A549 (cell line): ENCODE measurements at regions not wholly inside any gene's neighbourhood (a gene's known extent, or its start where the extent isn't known, plus 50 kb on each side); places are given as distances from the start of the nearest gene placed in this dataset.

Experiments used
- ATAC-seq, 2 experiments: fragments of 200-7000 bp in 1 of 2; fragments of >200 bp in 1 of 2; cut with Nextera tagmentation in 1 of 2; cut with Tn5 transposase in 1 of 2; 3 replicates each; pipeline versions ENCODE4 v1.8.0 to v1.9.1; 2018 to 2020; ENCODE audit warnings: mild to moderate bottlenecking in 1 of 2, moderate library complexity in 1 of 2
- CTCF ChIA-PET: fragments of 300-600 bp; sonication (Branson Sonifier 250); formaldehyde crosslinking; extraction: SDS; loops from one replicate; lab custom pipeline; 2021; ENCODE audit warnings: antibody characterized with exemption, inconsistent platforms; lab: Yijun Ruan, JAX
- POLR2A ChIA-PET: fragments of 350-600 bp; formaldehyde crosslinking; extraction: SDS; loops from one replicate; lab custom pipeline; 2021; ENCODE audit warnings: antibody characterized with exemption, inconsistent platforms; lab: Yijun Ruan, JAX
- DNase-seq, 2 experiments: peaks; one replicate each; pipeline versions ENCODE4 v3.0.0 to v3.0.0-alpha.2; 2011 to 2016; ENCODE audit warnings: low read depth in 1 of 2, low spot score in 1 of 2
- FAIRE-seq: peaks from 2 replicates; lab custom pipeline; 2011; peaks lifted over from hg19 to GRCh38; lab: Jason Lieb, UNC
- H3K27ac ChIP-seq, 2 experiments: fragments of >200 bp; sonication (Bioruptor Twin); formaldehyde crosslinking; 3 replicates each; pipeline ENCODE4 v1.5.1; 2016 to 2017
- H3K4me1 ChIP-seq: fragments of >200 bp; sonication (Bioruptor Twin); formaldehyde crosslinking; 3 replicates; pipeline ENCODE4 v1.6.1; 2016
- H3K4me2 ChIP-seq: fragments of >200 bp; sonication (Bioruptor Twin); formaldehyde crosslinking; 3 replicates; pipeline ENCODE4 v1.6.1; 2016
- H3K4me3 ChIP-seq: fragments of >200 bp; sonication (Bioruptor Twin); formaldehyde crosslinking; 3 replicates; pipeline ENCODE4 v1.5.1; 2016
- H3K9me3 ChIP-seq: fragments of >200 bp; sonication (Bioruptor Twin); formaldehyde crosslinking; 3 replicates; pipeline ENCODE4 v1.6.1; 2016
- ATOH8 ChIP-seq: fragments of 250-450 bp; sonication (Bioruptor Pico); IDR thresholded peaks from 2 replicates; pipeline ENCODE4 v1.5.0; 2020; ENCODE audit warnings: low read depth, mild to moderate bottlenecking, moderate library complexity
- BCL3 ChIP-seq: fragments of >200 bp; sonication (Bioruptor Twin); formaldehyde crosslinking; IDR thresholded peaks from 3 replicates; pipeline ENCODE4 v1.6.1; 2016
- CEBPB ChIP-seq, 2 experiments: fragments of >200 bp in 1 of 2; sonication (Bioruptor Twin) in 1 of 2; formaldehyde crosslinking in 1 of 2; IDR thresholded peaks; 2 replicates each; pipeline ENCODE4 v1.6.1; 2012 to 2016
- CHD2 ChIP-seq: fragments of 150-350 bp; IDR thresholded peaks from 2 replicates; pipeline ENCODE4 v1.6.1; 2014; ENCODE audit warnings: low read length; ENCODE audit not compliant: partially characterized antibody
- EHF ChIP-seq: fragments of 250-450 bp; sonication (Bioruptor Pico); IDR thresholded peaks from 2 replicates; pipeline ENCODE4 v1.5.0; 2020; ENCODE audit warnings: mild to moderate bottlenecking
- EHMT2 ChIP-seq: fragments of 200-600 bp; sonication (generic); IDR thresholded peaks from 2 replicates; pipeline ENCODE4 v1.6.1; 2016; ENCODE audit warnings: antibody characterized with exemption, low read depth, mild to moderate bottlenecking, moderate library complexity
- ELK1 ChIP-seq: fragments of 150-350 bp; IDR thresholded peaks from 2 replicates; pipeline ENCODE4 v1.6.1; 2014; ENCODE audit warnings: low read depth, mild to moderate bottlenecking, low read length
- FOSB ChIP-seq: fragments of 250-450 bp; sonication (Bioruptor Pico); IDR thresholded peaks from 2 replicates; pipeline ENCODE4 v1.5.0; 2020; ENCODE audit warnings: mild to moderate bottlenecking, moderate library complexity
- FOSL2 ChIP-seq, 2 experiments: fragments of 450-650 bp in 1 of 2; fragments of >200 bp in 1 of 2; sonication (Bioruptor Twin) in 1 of 2; formaldehyde crosslinking; IDR thresholded peaks; 2 replicates each; pipeline versions ENCODE4 v1.5.0 to v1.6.1; 2016 to 2020; ENCODE audit warnings: mild to moderate bottlenecking in 1 of 2, moderate library complexity in 1 of 2
- GATA3 ChIP-seq: IDR thresholded peaks from 2 replicates; pipeline ENCODE4 v1.6.1; 2012; ENCODE audit warnings: borderline replicate concordance
- HDAC2 ChIP-seq: fragments of 200-600 bp; sonication (generic); IDR thresholded peaks from 2 replicates; pipeline ENCODE4 v1.6.1; 2016
- JUNB ChIP-seq: fragments of >200 bp; sonication (Bioruptor Twin); formaldehyde crosslinking; IDR thresholded peaks from 2 replicates; pipeline ENCODE4 v1.6.1; 2016
- KDM1A ChIP-seq: fragments of 200-600 bp; sonication (generic); IDR thresholded peaks from 2 replicates; pipeline ENCODE4 v1.6.1; 2016; ENCODE audit warnings: low read depth, mild to moderate bottlenecking
- PHF8 ChIP-seq: fragments of 200-600 bp; sonication (generic); IDR thresholded peaks from 2 replicates; pipeline ENCODE4 v1.6.1; 2016; ENCODE audit warnings: low read depth, mild to moderate bottlenecking, antibody characterized with exemption, moderate library complexity, borderline replicate concordance
- POLR2AphosphoS2 ChIP-seq: conservative IDR thresholded peaks from 2 replicates; pipeline ENCODE4 v1.6.1; 2012; ENCODE audit warnings: low read length, improper control_type of control experiment, inconsistent platforms
- RAD21 ChIP-seq, 2 experiments: fragments of >200 bp in 1 of 2; sonication (Bioruptor Twin) in 1 of 2; formaldehyde crosslinking in 1 of 2; IDR thresholded peaks in 1 of 2; conservative IDR thresholded peaks in 1 of 2; 2 replicates in 1 of 2; 3 replicates in 1 of 2; pipeline ENCODE4 v1.6.1; 2012 to 2018; ENCODE audit warnings: inconsistent platforms in 1 of 2
- RARB ChIP-seq: fragments of 250-450 bp; sonication (Bioruptor Pico); IDR thresholded peaks from 2 replicates; pipeline ENCODE4 v1.8.0; 2021; ENCODE audit warnings: mild to moderate bottlenecking, moderate library complexity
- ZC3H11A ChIP-seq: fragments of 450-650 bp; IDR thresholded peaks from 2 replicates; pipeline ENCODE4 v1.6.1; 2014; ENCODE audit warnings: antibody characterized with exemption, mild to moderate bottlenecking
- whole genome bisulfite sequencing: methylation state at CpG from one replicate; pipeline ENCODE4 v1.1.6; 2017; ENCODE audit errors: missing lambda C conversion rate; 5-methylcytosine and 5-hydroxymethylcytosine counted together
- TF ChIP-seq, protein P1 (sequence below): IDR thresholded peaks from 2 replicates; pipeline ENCODE4 v1.6.1; 2012
- TF ChIP-seq, protein P2 (sequence below): fragments of 200-600 bp; sonication (generic); IDR thresholded peaks from 2 replicates; pipeline ENCODE4 v1.6.1; 2016; ENCODE audit warnings: antibody characterized with exemption, mild to moderate bottlenecking, moderate library complexity
- TF ChIP-seq, protein P3 (sequence below): fragments of >200 bp; sonication (Bioruptor Twin); formaldehyde crosslinking; IDR thresholded peaks from 2 replicates; pipeline ENCODE4 v1.6.1; 2016

DNA sequence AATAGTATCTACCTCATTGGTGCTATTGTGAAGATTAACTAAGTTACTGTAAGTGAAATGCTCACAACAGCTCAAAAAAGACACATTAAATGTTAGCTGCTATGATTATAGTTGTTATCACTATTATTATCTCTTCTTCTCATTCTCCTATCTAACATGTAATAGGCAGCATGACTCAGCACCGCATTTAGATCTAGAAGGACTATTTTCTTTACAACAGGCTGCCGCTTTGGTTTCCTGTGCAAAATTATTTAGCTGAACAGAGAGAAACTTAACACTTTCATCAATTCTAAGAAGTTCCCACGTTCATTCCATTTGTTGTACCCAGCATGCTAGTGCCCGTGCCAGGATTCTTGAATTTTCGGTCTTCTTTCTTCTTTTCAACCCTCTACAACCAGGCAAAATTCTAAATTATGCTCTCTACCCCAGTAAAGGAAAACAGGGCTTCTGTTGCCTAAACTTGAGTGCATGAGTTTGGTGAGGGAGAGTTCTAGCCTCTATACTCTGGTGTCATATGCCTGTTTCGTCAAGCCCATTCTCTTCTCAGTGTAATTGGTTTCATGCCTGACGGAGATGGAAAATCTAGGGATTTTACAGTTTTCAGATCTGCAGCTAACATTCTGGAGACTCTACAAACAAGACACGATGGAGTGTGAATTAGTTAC lies 378.9 kb downstream of the PPP1R2C start:
- DNase-seq: no peak
- Histone ChIP-seq H3K4me3 (no peak overlapping the region), H3K27ac (no peak overlapping the region), H3K4me1 (no peaks in the 10 kb centered on the region)
- 45% methylated on average over 8 of the region's 8 CpGs for WGBS
- peak; percentile 88 for FAIRE-seq
- TF ChIP-seq ZC3H11A: no peak
- TF ChIP-seq, all 56 proteins: peak for 0
- Histone ChIP-seq H3K4me2 (no peak overlapping the region), H3K9me3 (no peaks in the 10 kb centered on the region)
- ChIA-PET POLR2A (no interaction called here), CTCF (interaction anchor here (0.6 kb wide), 1 partner anchor 1121 kb away, joined by 3 read pairs; no protein-coding TSS in a partner anchor)
- no peak for ATAC-seq

- ChIA-PET CTCF (no interaction called here), POLR2A (no interaction called here)
- DNase-seq (no peak), ATAC-seq (no peak), FAIRE-seq (no peak)
- H3K4me1 ChIP-seq: no peaks in the 10 kb centered on the region
- H3K9me3 ChIP-seq: no peaks in the 10 kb centered on the region
- 13% methylated on average over 4 of the region's 4 CpGs for WGBS
- H3K4me3 ChIP-seq: no peak overlapping the region
- H3K4me2 ChIP-seq: no peak overlapping the region
- TF ChIP-seq GATA3: no peak
- no peak for TF ChIP-seq EHMT2
- no peak for TF ChIP-seq PHF8
- no peak for TF ChIP-seq EHF (CRISPR knock-in tag)
- TF ChIP-seq JUNB: no peak
- TF ChIP-seq BCL3: no peak
- no peak for TF ChIP-seq FOSB (CRISPR knock-in tag)
- TF ChIP-seq RAD21 (conservative IDR thresholded peaks at IDR 0.05 in 1 of 2, IDR thresholded peaks at IDR 0.05 in 1 of 2): no peak
- TF ChIP-seq KDM1A: no peak
- TF ChIP-seq CEBPB (IDR thresholded peaks at IDR 0.05): no peak
- no peak for TF ChIP-seq RARB (CRISPR knock-in tag)
- no peak for TF ChIP-seq FOSL2 (IDR thresholded peaks at IDR 0.05)
- TF ChIP-seq FOSL2 (CRISPR knock-in tag; IDR thresholded peaks at IDR 0.05): no peak
- TF ChIP-seq ATOH8: no peak
- TF ChIP-seq POLR2AphosphoS2: no peak
- H3K27ac ChIP-seq: no peak overlapping the region
Observed at GRCh38 chrX:42396136-42396535, 381.8 kb downstream of the PPP1R2C start.

DNA sequence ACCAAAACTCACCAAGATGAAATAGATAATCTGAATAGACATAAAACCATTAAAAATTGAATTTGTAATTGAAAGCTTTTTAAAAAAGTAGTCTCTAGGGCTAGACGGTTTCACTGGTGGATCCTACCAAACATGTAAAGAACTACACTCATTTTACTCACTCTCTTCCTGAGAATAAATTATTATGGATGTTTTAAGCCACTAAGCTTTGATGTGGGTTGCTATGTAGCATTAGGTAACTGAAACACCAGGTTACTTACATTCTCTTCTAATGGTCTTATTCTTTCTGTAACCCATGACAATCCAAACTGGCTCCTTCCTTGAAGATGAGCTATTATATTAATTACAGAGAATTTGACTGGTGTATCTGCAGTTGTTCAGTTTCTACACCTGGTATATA lies 385.1 kb downstream of the PPP1R2C start:
- POLR2A ChIA-PET: no interaction called here
- CTCF ChIA-PET: no interaction called here
- 4% methylated on average over 1 of the region's 1 CpG for WGBS
- ATAC-seq: no peak
- Histone ChIP-seq H3K4me1 (no peaks in the 10 kb centered on the region), H3K27ac (no peak overlapping the region), H3K9me3 (no peaks in the 10 kb centered on the region), H3K4me2 (no peak overlapping the region), H3K4me3 (no peak overlapping the region)
- FAIRE-seq: no peak
- no peak for DNase-seq
- no peak for TF ChIP-seq HDAC2
- no peak for TF ChIP-seq ELK1
- TF ChIP-seq, protein P1, sequence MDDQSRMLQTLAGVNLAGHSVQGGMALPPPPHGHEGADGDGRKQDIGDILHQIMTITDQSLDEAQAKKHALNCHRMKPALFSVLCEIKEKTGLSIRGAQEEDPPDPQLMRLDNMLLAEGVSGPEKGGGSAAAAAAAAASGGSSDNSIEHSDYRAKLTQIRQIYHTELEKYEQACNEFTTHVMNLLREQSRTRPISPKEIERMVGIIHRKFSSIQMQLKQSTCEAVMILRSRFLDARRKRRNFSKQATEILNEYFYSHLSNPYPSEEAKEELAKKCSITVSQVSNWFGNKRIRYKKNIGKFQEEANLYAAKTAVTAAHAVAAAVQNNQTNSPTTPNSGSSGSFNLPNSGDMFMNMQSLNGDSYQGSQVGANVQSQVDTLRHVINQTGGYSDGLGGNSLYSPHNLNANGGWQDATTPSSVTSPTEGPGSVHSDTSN: no peak
- TF ChIP-seq, protein P2, sequence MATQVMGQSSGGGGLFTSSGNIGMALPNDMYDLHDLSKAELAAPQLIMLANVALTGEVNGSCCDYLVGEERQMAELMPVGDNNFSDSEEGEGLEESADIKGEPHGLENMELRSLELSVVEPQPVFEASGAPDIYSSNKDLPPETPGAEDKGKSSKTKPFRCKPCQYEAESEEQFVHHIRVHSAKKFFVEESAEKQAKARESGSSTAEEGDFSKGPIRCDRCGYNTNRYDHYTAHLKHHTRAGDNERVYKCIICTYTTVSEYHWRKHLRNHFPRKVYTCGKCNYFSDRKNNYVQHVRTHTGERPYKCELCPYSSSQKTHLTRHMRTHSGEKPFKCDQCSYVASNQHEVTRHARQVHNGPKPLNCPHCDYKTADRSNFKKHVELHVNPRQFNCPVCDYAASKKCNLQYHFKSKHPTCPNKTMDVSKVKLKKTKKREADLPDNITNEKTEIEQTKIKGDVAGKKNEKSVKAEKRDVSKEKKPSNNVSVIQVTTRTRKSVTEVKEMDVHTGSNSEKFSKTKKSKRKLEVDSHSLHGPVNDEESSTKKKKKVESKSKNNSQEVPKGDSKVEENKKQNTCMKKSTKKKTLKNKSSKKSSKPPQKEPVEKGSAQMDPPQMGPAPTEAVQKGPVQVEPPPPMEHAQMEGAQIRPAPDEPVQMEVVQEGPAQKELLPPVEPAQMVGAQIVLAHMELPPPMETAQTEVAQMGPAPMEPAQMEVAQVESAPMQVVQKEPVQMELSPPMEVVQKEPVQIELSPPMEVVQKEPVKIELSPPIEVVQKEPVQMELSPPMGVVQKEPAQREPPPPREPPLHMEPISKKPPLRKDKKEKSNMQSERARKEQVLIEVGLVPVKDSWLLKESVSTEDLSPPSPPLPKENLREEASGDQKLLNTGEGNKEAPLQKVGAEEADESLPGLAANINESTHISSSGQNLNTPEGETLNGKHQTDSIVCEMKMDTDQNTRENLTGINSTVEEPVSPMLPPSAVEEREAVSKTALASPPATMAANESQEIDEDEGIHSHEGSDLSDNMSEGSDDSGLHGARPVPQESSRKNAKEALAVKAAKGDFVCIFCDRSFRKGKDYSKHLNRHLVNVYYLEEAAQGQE: no peak
- TF ChIP-seq CHD2: no peak
- TF ChIP-seq FOSL2 (IDR thresholded peaks at IDR 0.05): no peak
- no peak for TF ChIP-seq FOSL2 (CRISPR knock-in tag; IDR thresholded peaks at IDR 0.05)
- no peak for TF ChIP-seq ZC3H11A
- TF ChIP-seq, protein P3, sequence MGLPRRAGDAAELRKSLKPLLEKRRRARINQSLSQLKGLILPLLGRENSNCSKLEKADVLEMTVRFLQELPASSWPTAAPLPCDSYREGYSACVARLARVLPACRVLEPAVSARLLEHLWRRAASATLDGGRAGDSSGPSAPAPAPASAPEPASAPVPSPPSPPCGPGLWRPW: no peak
- TF ChIP-seq RAD21 (conservative IDR thresholded peaks at IDR 0.05 in 1 of 2, IDR thresholded peaks at IDR 0.05 in 1 of 2): no peak
- no peak for TF ChIP-seq EHF (CRISPR knock-in tag)
- no peak for TF ChIP-seq BCL3
